Astrocyte of the cerebellum (primary cell): ENCODE measurements at regions not wholly inside any gene's neighbourhood (a gene's known extent, or its start where the extent isn't known, plus 50 kb on each side); places are given as distances from the start of the nearest gene placed in this dataset.

Source experiments
- DNase-seq: peaks from one replicate; pipeline ENCODE4 v3.0.0-alpha.2; 2011; ENCODE audit warnings: low read depth
- H3K4me3 ChIP-seq: 2 replicates; pipeline ENCODE4 v1.5.1; 2011; ENCODE audit warnings: mild to moderate bottlenecking, low read depth, low read length, moderate library complexity
- in situ Hi-C: cut with HindIII; loops from 2 replicates; pipeline ENCODE4 v1.10.0; 2017; ENCODE audit warnings: low sequenced_read_pairs
- TF ChIP-seq, protein P1 (sequence below): IDR thresholded peaks from 2 replicates; pipeline ENCODE4 v1.5.1; 2012; ENCODE audit warnings: low read length, low read depth, moderate library complexity, mild to moderate bottlenecking; ENCODE audit errors: missing control alignments

DNA sequence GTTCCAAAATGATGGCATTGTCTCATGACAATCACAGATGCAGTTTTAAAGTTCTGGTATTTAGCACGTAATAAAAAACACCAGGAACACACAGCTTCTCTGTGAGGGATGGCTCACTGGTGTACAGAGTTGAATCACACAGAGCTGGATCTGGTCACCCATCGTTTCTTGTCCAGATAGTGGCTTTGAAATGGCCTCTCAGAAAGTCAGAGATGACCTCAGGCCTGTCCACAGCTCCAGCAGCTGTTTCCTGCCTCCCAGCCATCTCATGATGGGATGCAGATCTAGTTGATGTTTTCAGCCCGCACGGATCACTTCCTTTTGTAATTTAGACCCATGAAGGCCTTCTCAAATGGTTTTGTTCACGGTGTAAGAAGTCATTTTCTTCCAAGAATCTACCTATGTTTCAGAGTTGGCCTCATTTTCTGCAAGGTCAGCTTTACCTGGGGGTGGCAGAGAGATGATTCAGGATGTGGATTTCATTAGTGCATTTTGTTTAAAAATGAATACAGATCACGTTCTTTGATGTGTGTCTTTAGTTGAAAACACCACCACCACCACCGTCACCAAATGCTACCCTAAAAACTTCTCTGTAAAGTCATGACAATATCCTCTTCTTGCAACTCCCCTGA, 166.2 kb downstream of the SNX10 start:
- DNase-seq, result no peak
- in situ Hi-C loops, result no loop called here

DNA sequence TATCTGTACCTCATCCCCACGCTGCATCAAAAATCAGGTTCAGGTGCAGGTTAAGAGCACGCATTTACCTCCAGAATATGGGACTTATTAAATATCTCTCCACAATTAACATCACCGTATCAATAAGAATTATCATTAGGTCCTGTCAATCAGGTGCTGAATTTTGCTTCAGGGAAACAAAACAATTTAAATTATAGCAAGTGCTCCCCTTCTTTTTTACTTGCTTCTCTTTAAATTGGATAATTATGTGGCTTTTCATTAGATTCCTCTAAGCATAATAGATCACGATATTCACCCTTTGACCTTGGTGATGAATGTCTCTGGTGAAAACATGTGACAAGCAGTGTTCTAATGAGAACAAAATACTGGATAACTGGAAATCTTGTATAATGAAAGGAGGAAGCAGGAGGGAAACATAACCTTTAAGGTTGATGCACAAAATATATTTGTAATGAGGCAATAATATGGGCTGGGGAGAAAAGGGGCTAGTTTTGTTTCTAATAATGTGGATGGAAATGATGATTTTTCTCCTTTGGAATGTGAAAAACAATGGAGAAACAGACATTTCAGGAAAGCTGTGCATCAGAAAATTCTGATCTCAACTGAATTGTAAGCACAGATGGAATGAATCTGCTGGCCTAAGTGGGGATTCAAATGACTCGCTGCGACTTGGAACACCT, 166.9 kb downstream of the SNX10 start:
- TF ChIP-seq, protein P1, sequence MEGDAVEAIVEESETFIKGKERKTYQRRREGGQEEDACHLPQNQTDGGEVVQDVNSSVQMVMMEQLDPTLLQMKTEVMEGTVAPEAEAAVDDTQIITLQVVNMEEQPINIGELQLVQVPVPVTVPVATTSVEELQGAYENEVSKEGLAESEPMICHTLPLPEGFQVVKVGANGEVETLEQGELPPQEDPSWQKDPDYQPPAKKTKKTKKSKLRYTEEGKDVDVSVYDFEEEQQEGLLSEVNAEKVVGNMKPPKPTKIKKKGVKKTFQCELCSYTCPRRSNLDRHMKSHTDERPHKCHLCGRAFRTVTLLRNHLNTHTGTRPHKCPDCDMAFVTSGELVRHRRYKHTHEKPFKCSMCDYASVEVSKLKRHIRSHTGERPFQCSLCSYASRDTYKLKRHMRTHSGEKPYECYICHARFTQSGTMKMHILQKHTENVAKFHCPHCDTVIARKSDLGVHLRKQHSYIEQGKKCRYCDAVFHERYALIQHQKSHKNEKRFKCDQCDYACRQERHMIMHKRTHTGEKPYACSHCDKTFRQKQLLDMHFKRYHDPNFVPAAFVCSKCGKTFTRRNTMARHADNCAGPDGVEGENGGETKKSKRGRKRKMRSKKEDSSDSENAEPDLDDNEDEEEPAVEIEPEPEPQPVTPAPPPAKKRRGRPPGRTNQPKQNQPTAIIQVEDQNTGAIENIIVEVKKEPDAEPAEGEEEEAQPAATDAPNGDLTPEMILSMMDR, result no peak

More for the DNA sequence above, 166.2 kb downstream of the SNX10 start:
- H3K4me3 ChIP-seq, result no peak overlapping the region
- TF ChIP-seq, protein P1, result no peak

DNA sequence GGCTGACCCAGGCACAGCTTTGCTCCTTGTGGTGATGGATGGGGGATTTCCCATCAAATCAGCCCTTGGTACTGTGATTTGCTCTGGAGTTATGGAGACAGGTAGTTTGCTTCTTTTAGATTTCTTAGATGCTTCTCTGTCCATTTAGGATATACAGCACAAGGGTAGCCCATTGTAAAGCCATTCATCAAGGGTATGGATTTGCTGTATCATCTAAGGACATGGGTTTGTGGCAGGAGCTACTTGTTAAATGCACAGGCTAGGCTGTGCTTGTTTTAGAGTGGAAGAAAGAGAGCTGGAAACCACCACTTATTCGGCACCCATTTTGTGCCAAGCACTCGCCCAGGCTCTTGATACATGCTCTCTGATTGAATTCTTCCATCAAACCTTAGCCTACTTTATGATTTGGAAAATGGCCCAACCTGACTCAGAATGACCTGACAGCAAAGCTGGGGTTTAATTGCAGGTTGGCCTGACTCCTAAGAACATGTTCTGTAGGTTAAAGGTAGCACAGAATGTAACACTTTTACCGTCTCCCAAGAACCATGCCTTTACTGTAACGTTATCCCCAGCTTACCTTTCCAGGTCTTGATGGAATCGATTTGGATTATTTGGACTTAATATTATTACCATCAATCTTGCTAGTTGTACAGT, 168.0 kb downstream of the SNX10 start:
- TF ChIP-seq, protein P1, result no peak
- H3K4me3 ChIP-seq, result no peak overlapping the region
- in situ Hi-C loops, result no loop called here
- DNase-seq, result no peak

More for the DNA sequence above, 166.9 kb downstream of the SNX10 start:
- in situ Hi-C loops, result no loop called here
- H3K4me3 ChIP-seq, result no peak overlapping the region
- DNase-seq, result no peak

DNA sequence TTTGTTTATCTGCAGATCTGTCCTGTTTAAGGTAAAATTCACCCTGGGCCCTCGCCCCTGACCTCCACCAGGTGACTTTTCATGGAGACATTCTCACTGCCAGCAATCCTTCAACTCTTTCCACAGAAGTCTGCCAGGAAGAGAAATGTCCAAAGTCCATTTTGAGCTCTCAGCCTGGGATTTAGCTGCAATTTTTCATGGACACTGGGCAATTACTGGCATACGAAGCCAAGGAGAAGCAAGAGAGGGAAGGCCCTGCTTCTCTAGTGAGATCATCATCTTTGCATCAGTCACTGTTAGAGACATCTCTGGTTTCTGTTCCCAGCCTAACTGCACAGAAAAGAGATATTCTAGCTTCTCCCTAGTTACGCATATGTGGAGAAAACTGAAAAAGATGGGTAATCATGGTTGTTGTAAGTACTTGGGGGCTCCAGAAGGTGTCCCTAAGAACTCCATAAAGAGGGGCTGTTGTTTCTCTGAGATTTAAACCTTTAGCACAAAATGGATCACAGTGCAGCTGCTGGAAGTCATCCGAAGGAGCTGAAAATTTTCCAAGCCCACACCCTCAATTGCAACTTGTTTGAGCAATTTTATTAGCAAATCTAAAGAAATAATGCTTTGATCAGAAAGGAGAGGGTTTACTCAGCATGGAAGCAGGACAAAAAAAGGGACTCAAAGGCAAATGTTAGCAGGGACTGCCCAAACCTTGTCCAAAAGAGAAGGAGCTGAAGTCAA, 168.9 kb downstream of the SNX10 start:
- in situ Hi-C loops, result no loop called here
- TF ChIP-seq, protein P1, result no peak
- no peak overlapping the region for H3K4me3 ChIP-seq
- DNase-seq, result no peak

DNA sequence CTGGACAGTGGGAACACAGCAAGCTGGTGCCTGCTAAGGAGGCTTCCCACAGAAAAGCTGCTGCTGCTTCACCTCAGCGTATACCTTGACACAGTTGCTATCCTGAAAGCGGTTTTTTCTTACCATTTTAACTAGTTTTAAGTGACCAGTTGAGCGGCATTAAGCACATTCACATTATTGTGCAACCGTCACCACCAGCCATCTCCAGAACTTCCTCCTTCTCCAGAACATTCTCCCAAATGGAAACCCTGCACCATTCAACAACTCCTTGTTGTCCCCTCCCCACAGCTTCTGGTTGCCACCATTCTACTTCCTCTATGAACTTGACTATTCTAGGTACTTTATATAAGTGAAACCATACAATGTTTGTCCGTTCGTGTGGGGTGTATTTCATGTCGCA, 169.9 kb downstream of the SNX10 start:
- TF ChIP-seq, protein P1, result no peak
- H3K4me3 ChIP-seq, result no peak overlapping the region
- in situ Hi-C loops, result no loop called here
- no peak for DNase-seq

DNA sequence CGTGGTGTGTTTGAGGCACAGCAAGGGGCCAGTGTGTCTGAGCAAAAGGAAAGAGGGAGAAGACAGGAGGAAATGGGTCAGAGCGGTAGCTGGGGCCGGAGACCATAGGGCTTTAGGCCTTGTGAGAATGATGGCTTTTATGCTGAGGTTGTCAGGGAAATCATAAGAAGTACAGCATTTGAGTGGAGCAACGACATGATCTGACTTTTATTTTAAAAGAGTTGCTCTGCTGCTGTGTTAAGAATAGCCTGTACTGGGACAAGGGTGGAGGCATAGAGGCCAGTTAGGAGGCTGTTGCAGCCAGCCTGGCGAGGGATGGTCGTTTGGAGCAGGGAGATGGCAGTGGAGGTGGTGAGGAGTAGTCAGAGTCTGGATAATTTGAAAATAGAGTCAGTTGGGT, 174.3 kb downstream of the SNX10 start:
- no peak overlapping the region for H3K4me3 ChIP-seq
- TF ChIP-seq, protein P1, result no peak
- in situ Hi-C loops, result no loop called here
- DNase-seq, result no peak
